H1 (cell line): ENCODE measurements at regions not wholly inside any gene's neighbourhood (a gene's known extent, or its start where the extent isn't known, plus 50 kb on each side); places are given as distances from the start of the nearest gene placed in this dataset.

ENCODE experiments used
- CTCF ChIA-PET: fragments of 300-600 bp; sonication (Branson Sonifier 250); formaldehyde crosslinking; loops from one replicate; lab custom pipeline; 2021; ENCODE audit not compliant: partially characterized antibody; lab: Charles Lee
- POLR2A ChIA-PET: fragments of 300-600 bp; sonication (Branson Sonifier 250); formaldehyde crosslinking; loops from one replicate; lab custom pipeline; 2021; ENCODE audit warnings: inconsistent platforms; ENCODE audit not compliant: partially characterized antibody; lab: Charles Lee
- DNase-seq, 2 experiments: peaks; one replicate each; pipeline versions ENCODE4 v3.0.0 to v3.0.0-alpha.2; 2010 to 2022; ENCODE audit warnings: low spot score in 2 of 2, low read depth in 1 of 2, mixed read lengths in 1 of 2
- FAIRE-seq: peaks from 2 replicates; lab custom pipeline; 2011; peaks lifted over from hg19 to GRCh38; lab: Jason Lieb, UNC
- H2AFZ ChIP-seq: 2 replicates; pipeline ENCODE4 v1.8.1; 2012; ENCODE audit warnings: low read length, inconsistent platforms
- H2AK5ac ChIP-seq: 2 replicates; pipeline ENCODE4 v1.6.1; 2013; ENCODE audit warnings: low read depth, low read length
- H2BK120ac ChIP-seq: replicated peaks from 2 replicates; pipeline ENCODE3; 2013; ENCODE audit warnings: low read depth, low read length, inconsistent platforms
- H2BK12ac ChIP-seq: 2 replicates; pipeline ENCODE4 v1.6.1; 2013; ENCODE audit warnings: low read depth, low read length
- H2BK15ac ChIP-seq: 2 replicates; pipeline ENCODE4 v1.6.1; 2013; ENCODE audit warnings: low read length
- H2BK20ac ChIP-seq: 2 replicates; pipeline ENCODE4 v1.6.1; 2013; ENCODE audit warnings: low read length
- H2BK5ac ChIP-seq: 2 replicates; pipeline ENCODE4 v1.6.1; 2013; ENCODE audit warnings: low read depth, low read length
- H3K14ac ChIP-seq: 2 replicates; pipeline ENCODE4 v1.6.1; 2013; ENCODE audit warnings: inconsistent platforms; ENCODE audit not compliant: insufficient read length
- H3K18ac ChIP-seq: 2 replicates; pipeline ENCODE4 v1.6.1; 2013; ENCODE audit warnings: low read length; ENCODE audit errors: extremely low read depth
- H3K23ac ChIP-seq: 2 replicates; pipeline ENCODE4 v1.6.1; 2013; ENCODE audit warnings: inconsistent platforms; ENCODE audit not compliant: insufficient read length
- H3K23me2 ChIP-seq: 2 replicates; pipeline ENCODE4 v1.6.1; 2013; ENCODE audit warnings: low read depth, low read length
- H3K27ac ChIP-seq: 2 replicates; pipeline ENCODE4 v1.6.1; 2011; ENCODE audit warnings: low read depth, low read length, inconsistent platforms
- H3K27me3 ChIP-seq, 4 experiments: replicated peaks in 1 of 4; 1 replicate in 1 of 4; 2 replicates in 3 of 4; pipeline versions ENCODE4 v1.6.1 to v1.8.1; 2011 to 2013; ENCODE audit warnings: low read length in 3 of 4, mild to moderate bottlenecking in 3 of 4, inconsistent platforms in 2 of 4, mixed read lengths in 2 of 4, moderate library complexity in 1 of 4; ENCODE audit not compliant: control insufficient read depth in 3 of 4, insufficient read depth in 3 of 4; ENCODE audit errors: extremely low read depth in 1 of 4
- H3K36me3 ChIP-seq, 4 experiments: 2 replicates each; pipeline versions ENCODE4 v1.6.1 to v1.8.1; 2011 to 2013; ENCODE audit warnings: mild to moderate bottlenecking in 4 of 4, low read length in 3 of 4, moderate library complexity in 2 of 4, control low read depth in 1 of 4, inconsistent platforms in 1 of 4; ENCODE audit not compliant: insufficient read depth in 4 of 4, control insufficient read depth in 2 of 4
- H3K4ac ChIP-seq: replicated peaks from 2 replicates; pipeline ENCODE3; 2013; ENCODE audit warnings: low read length, low read depth, mixed read lengths, inconsistent platforms; ENCODE audit not compliant: insufficient read length
- H3K4me1 ChIP-seq, 4 experiments: replicated peaks in 1 of 4; 1 replicate in 1 of 4; 2 replicates in 3 of 4; pipeline versions ENCODE4 v1.6.1 to v1.8.1; 2011 to 2013; ENCODE audit warnings: low read length in 3 of 4, inconsistent platforms in 2 of 4, mixed read lengths in 1 of 4; ENCODE audit not compliant: insufficient read depth in 4 of 4, control insufficient read depth in 3 of 4
- H3K4me2 ChIP-seq, 2 experiments: 2 replicates each; pipeline versions ENCODE4 v1.6.1 to v1.8.1; 2011 to 2013; ENCODE audit warnings: low read depth in 2 of 2, low read length in 2 of 2, control low read depth in 1 of 2, inconsistent platforms in 1 of 2, mild to moderate bottlenecking in 1 of 2; ENCODE audit not compliant: insufficient read depth in 1 of 2
- H3K4me3 ChIP-seq, 4 experiments: fragments of 200-600, 300-600 bp in 1 of 4; sonication (generic), shearing (Covaris generic), sonication (Bioruptor Twin) in 1 of 4; 2 replicates each; pipeline versions ENCODE4 v1.5.1 to v1.8.1; 2011 to 2016; ENCODE audit warnings: low read length in 4 of 4, low read depth in 3 of 4, control low read depth in 2 of 4, inconsistent platforms in 2 of 4, mild to moderate bottlenecking in 2 of 4, mixed read lengths in 1 of 4, moderate library complexity in 1 of 4; ENCODE audit not compliant: insufficient read depth in 2 of 4; ENCODE audit errors: extremely low read depth in 1 of 4
- H3K56ac ChIP-seq: replicated peaks from 2 replicates; pipeline ENCODE3; 2013; ENCODE audit warnings: low read depth, mild to moderate bottlenecking, mixed read lengths, low read length, inconsistent platforms; ENCODE audit not compliant: insufficient read length
- H3K79me1 ChIP-seq: 2 replicates; pipeline ENCODE4 v1.6.1; 2013; ENCODE audit warnings: low read depth, low read length, control low read depth
- H3K79me2 ChIP-seq, 2 experiments: 2 replicates each; pipeline versions ENCODE4 v1.6.1 to v1.8.1; 2012 to 2013; ENCODE audit warnings: low read length in 2 of 2, mild to moderate bottlenecking in 2 of 2, inconsistent platforms in 1 of 2; ENCODE audit not compliant: insufficient read depth in 2 of 2, control insufficient read depth in 1 of 2
- H3K9ac ChIP-seq, 4 experiments: replicated peaks in 1 of 4; 1 replicate in 1 of 4; 2 replicates in 3 of 4; pipeline versions ENCODE4 v1.6.1 to v1.8.1; 2011 to 2013; ENCODE audit warnings: low read depth in 3 of 4, low read length in 3 of 4, control low read depth in 2 of 4, mild to moderate bottlenecking in 2 of 4, moderate library complexity in 2 of 4, inconsistent platforms in 1 of 4; ENCODE audit errors: extremely low read depth in 1 of 4
- H3K9me3 ChIP-seq, 2 experiments: 2 replicates each; pipeline versions ENCODE4 v1.6.1 to v1.8.1; 2012 to 2013; ENCODE audit warnings: mild to moderate bottlenecking in 2 of 2, moderate library complexity in 2 of 2, control low read depth in 1 of 2, inconsistent platforms in 1 of 2, low read depth in 1 of 2, low read length in 1 of 2, mixed read lengths in 1 of 2; ENCODE audit not compliant: insufficient read depth in 2 of 2
- H4K20me1 ChIP-seq, 2 experiments: replicated peaks in 1 of 2; 2 replicates each; pipeline versions ENCODE3 to v1.8.1; 2011 to 2013; ENCODE audit warnings: inconsistent platforms in 2 of 2, low read length in 2 of 2, mild to moderate bottlenecking in 1 of 2; ENCODE audit not compliant: insufficient read depth in 2 of 2, control insufficient read depth in 1 of 2
- H4K5ac ChIP-seq: 2 replicates; pipeline ENCODE4 v1.6.1; 2013; ENCODE audit warnings: low read length, low read depth, mixed read lengths, inconsistent platforms; ENCODE audit not compliant: insufficient read length
- H4K8ac ChIP-seq: 2 replicates; pipeline ENCODE4 v1.8.0; 2013; ENCODE audit warnings: mild to moderate bottlenecking, moderate library complexity, low read length, inconsistent platforms; ENCODE audit not compliant: insufficient read depth; ENCODE audit errors: extremely low read depth
- H4K91ac ChIP-seq: replicated peaks from 2 replicates; pipeline ENCODE3; 2013; ENCODE audit warnings: low read length, mixed read lengths, inconsistent platforms; ENCODE audit not compliant: insufficient read length
- BRCA1 ChIP-seq: IDR thresholded peaks from 2 replicates; pipeline ENCODE4 v1.6.1; 2012; ENCODE audit warnings: low read depth, low read length, improper control_type of control experiment
- CBX5 ChIP-seq: fragments of 300-800, 300-1000 bp; sonication (generic); IDR thresholded peaks from 2 replicates; pipeline ENCODE4 v1.7.1; 2016; ENCODE audit warnings: antibody characterized with exemption, low read length, low read depth
- CHD1 ChIP-seq: IDR thresholded peaks from 2 replicates; pipeline ENCODE4 v1.6.1; 2012; ENCODE audit warnings: low read depth, low read length, improper control_type of control experiment
- CHD2 ChIP-seq: IDR thresholded peaks from 2 replicates; pipeline ENCODE4 v1.6.1; 2012; ENCODE audit warnings: low read length, improper control_type of control experiment
- EP300 ChIP-seq, 2 experiments: IDR thresholded peaks; 1 replicate in 1 of 2; 2 replicates in 1 of 2; pipeline ENCODE4 v1.6.1; 2011 to 2012; ENCODE audit warnings: low read depth in 2 of 2, low read length in 2 of 2, mild to moderate bottlenecking in 2 of 2, borderline replicate concordance in 1 of 2, inconsistent platforms in 1 of 2, moderate library complexity in 1 of 2
- HDAC6 ChIP-seq: IDR thresholded peaks from one replicate; pipeline ENCODE4 v1.7.1; 2012; ENCODE audit warnings: low read depth, mild to moderate bottlenecking, inconsistent platforms, low read length, moderate library complexity
- MAFK ChIP-seq: IDR thresholded peaks from 2 replicates; pipeline ENCODE4 v1.6.1; 2012; ENCODE audit warnings: low read depth, mild to moderate bottlenecking, improper control_type of control experiment, low read length
- PHF8 ChIP-seq: fragments of 200-600 bp; sonication (generic); conservative IDR thresholded peaks from 2 replicates; pipeline ENCODE4 v1.7.1; 2012; ENCODE audit warnings: low read depth, mild to moderate bottlenecking, inconsistent platforms, low read length, moderate library complexity
- RBBP5 ChIP-seq: IDR thresholded peaks from 2 replicates; pipeline ENCODE4 v1.7.1; 2012; ENCODE audit warnings: low read depth, mild to moderate bottlenecking, inconsistent platforms, low read length, moderate library complexity, borderline replicate concordance
- RNF2 ChIP-seq: fragments of 200-900, 300-1000 bp; sonication (generic); IDR thresholded peaks from 2 replicates; pipeline ENCODE4 v1.7.1; 2016; ENCODE audit warnings: borderline replicate concordance, low read depth, mild to moderate bottlenecking, antibody characterized with exemption, low read length; ENCODE audit not compliant: poor library complexity, severe bottlenecking; ENCODE audit errors: missing control alignments
- SIRT6 ChIP-seq: IDR thresholded peaks from one replicate; pipeline ENCODE4 v1.7.1; 2012; ENCODE audit warnings: low read length, inconsistent platforms
- SP4 ChIP-seq: IDR thresholded peaks from 2 replicates; pipeline ENCODE4 v1.6.1; 2012; ENCODE audit warnings: low read length, inconsistent platforms
- ZNF274 ChIP-seq: IDR thresholded peaks from 2 replicates; pipeline ENCODE4 v1.7.0; 2012; ENCODE audit warnings: low read length, borderline replicate concordance; ENCODE audit errors: extremely low read depth
- TF ChIP-seq, protein P1 (sequence below): IDR thresholded peaks from 2 replicates; pipeline ENCODE4 v1.6.1; 2012; ENCODE audit warnings: low read length, inconsistent platforms

DNA sequence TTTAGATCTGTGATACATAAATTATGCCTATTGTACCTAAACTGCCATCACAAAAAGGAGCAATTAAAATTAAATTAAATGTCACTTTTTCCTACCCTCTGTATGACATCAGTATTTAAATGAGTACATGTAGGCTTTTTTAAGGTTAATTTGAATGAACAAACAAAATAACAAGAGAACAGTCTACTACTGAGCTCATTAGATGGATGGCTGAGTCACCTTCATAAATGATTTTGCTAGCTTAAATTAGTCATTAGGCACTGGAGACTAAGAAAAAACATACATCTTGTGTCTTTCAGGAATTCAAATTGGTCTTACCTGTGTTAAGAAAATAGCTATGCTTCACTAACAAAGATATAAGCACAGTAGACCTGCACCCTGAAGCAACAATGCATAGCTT lies 153.6 kb downstream of the RCN1 start:
- Histone ChIP-seq H3K23me2 (no peaks in the 10 kb centered on the region), H3K36me3 (no peaks in the 10 kb centered on the region), H4K20me1 (no peaks in the 10 kb centered on the region), H3K4ac (no peak overlapping the region), H3K27me3 (no peaks in the 10 kb centered on the region), H2BK5ac (no peak overlapping the region), H2AFZ (no peak overlapping the region), H2AK5ac (no peak overlapping the region), H3K18ac (no peak overlapping the region), H2BK20ac (no peak overlapping the region), H2BK120ac (no peak overlapping the region), H3K56ac (no peak overlapping the region), H3K4me3 (no peak overlapping the region), H3K79me2 (no peaks in the 10 kb centered on the region), H3K79me1 (no peaks in the 10 kb centered on the region), H3K23ac (no peak overlapping the region), H4K8ac (no peak overlapping the region), H4K5ac (no peak overlapping the region), H2BK15ac (no peak overlapping the region), H3K4me1 (no peaks in the 10 kb centered on the region), H3K9ac (no peak overlapping the region), H3K4me2 (no peak overlapping the region), H3K14ac (no peak overlapping the region), H3K27ac (no peak overlapping the region), H3K9me3 (no peaks in the 10 kb centered on the region), H4K91ac (no peak overlapping the region), H2BK12ac (no peak overlapping the region)
- CTCF ChIA-PET: interaction anchor here (0.6 to 2.7 kb wide), 6 partner anchors 9 to 56 kb away, joined by 3 to 10 read pairs (median 5); no protein-coding TSS in a partner anchor
- DNase-seq (no peak), FAIRE-seq (no peak)
- POLR2A ChIA-PET: no interaction called here
- TF ChIP-seq CBX5 (no peak), CHD2 (no peak), PHF8 (no peak), RBBP5 (no peak), CHD1 (no peak), BRCA1 (no peak), EP300 (IDR thresholded peaks at IDR 0.05; ENCODE audit: borderline replicate concordance in 1 of 2, low read depth in 2 of 2, low read length in 2 of 2) (no peak), RNF2 (no peak), ZNF274 (no peak), MAFK (no peak), HDAC6 (no peak), SIRT6 (no peak), SP4 (no peak)
- TF ChIP-seq, protein P1, sequence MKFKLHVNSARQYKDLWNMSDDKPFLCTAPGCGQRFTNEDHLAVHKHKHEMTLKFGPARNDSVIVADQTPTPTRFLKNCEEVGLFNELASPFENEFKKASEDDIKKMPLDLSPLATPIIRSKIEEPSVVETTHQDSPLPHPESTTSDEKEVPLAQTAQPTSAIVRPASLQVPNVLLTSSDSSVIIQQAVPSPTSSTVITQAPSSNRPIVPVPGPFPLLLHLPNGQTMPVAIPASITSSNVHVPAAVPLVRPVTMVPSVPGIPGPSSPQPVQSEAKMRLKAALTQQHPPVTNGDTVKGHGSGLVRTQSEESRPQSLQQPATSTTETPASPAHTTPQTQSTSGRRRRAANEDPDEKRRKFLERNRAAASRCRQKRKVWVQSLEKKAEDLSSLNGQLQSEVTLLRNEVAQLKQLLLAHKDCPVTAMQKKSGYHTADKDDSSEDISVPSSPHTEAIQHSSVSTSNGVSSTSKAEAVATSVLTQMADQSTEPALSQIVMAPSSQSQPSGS: no peak
